Liver (tissue), 8 donors: ENCODE measurements at regions not wholly inside any gene's neighbourhood (a gene's known extent, or its start where the extent isn't known, plus 50 kb on each side); places are given as distances from the start of the nearest gene placed in this dataset.

Experiments used
- DNase-seq: peaks from one replicate; pipeline ENCODE4 v3.0.0-alpha.2; 2017; ENCODE audit warnings: low spot score
- H3K27ac ChIP-seq, 2 donors: one replicate each; pipeline ENCODE4 v1.7.0; 2013; ENCODE audit warnings: inconsistent platforms in 2 of 2, low read length in 2 of 2, control low read depth in 1 of 2, low read depth in 1 of 2, mild to moderate bottlenecking in 1 of 2
- H3K27me3 ChIP-seq, 4 donors: one replicate each; pipeline versions ENCODE4 v1.6.1 to v1.7.0; 2013; ENCODE audit warnings: low read length in 3 of 4, inconsistent platforms in 1 of 4, mild to moderate bottlenecking in 1 of 4, moderate library complexity in 1 of 4; ENCODE audit not compliant: control insufficient read depth in 4 of 4, insufficient read depth in 4 of 4
- H3K36me3 ChIP-seq, 4 donors: one replicate each; pipeline versions ENCODE4 v1.6.1 to v1.7.0; 2013; ENCODE audit warnings: low read length in 3 of 4, mild to moderate bottlenecking in 3 of 4, low read depth in 1 of 4, moderate library complexity in 1 of 4; ENCODE audit not compliant: control insufficient read depth in 4 of 4, insufficient read depth in 3 of 4
- H3K4me1 ChIP-seq, 4 donors: one replicate each; pipeline versions ENCODE4 v1.6.1 to v1.7.0; 2013; ENCODE audit warnings: low read length in 3 of 4, mild to moderate bottlenecking in 3 of 4, moderate library complexity in 1 of 4; ENCODE audit not compliant: control insufficient read depth in 4 of 4, insufficient read depth in 4 of 4
- H3K4me3 ChIP-seq, 3 donors: one replicate each; pipeline versions ENCODE4 v1.6.1 to v1.7.0; 2013; ENCODE audit warnings: low read length in 3 of 3, control low read depth in 1 of 3, low read depth in 1 of 3, mild to moderate bottlenecking in 1 of 3
- H3K9ac ChIP-seq, 2 donors: one replicate each; pipeline ENCODE4 v1.7.0; 2013; ENCODE audit warnings: low read length in 2 of 2, mild to moderate bottlenecking in 2 of 2, moderate library complexity in 2 of 2, control low read depth in 1 of 2, low read depth in 1 of 2
- H3K9me3 ChIP-seq, 4 donors: one replicate each; pipeline versions ENCODE4 v1.6.1 to v1.7.0; 2013; ENCODE audit warnings: low read length in 3 of 4; ENCODE audit not compliant: control insufficient read depth in 4 of 4
- ATF3 ChIP-seq: IDR thresholded peaks from 2 replicates; pipeline ENCODE4 v1.6.1; 2016; ENCODE audit warnings: antibody characterized with exemption
- CTCF ChIP-seq: fragments of 150-350 bp; IDR thresholded peaks from 2 replicates; pipeline ENCODE4 v1.5.1; 2017; ENCODE audit warnings: improper control_type of control experiment, low read depth, low read length; ENCODE audit not compliant: missing input control
- FOXA1 ChIP-seq: IDR thresholded peaks from 2 replicates; pipeline ENCODE4 v1.6.1; 2016; ENCODE audit warnings: antibody characterized with exemption
- FOXA2 ChIP-seq: IDR thresholded peaks from 2 replicates; pipeline ENCODE4 v1.6.1; 2016; ENCODE audit warnings: antibody characterized with exemption
- GABPA ChIP-seq, 2 donors: IDR thresholded peaks in 1 of 2; conservative IDR thresholded peaks in 1 of 2; 2 replicates each; pipeline ENCODE4 v1.6.1; 2016; ENCODE audit warnings: antibody characterized with exemption in 2 of 2, mild to moderate bottlenecking in 1 of 2, moderate library complexity in 1 of 2
- HNF4A ChIP-seq, 2 donors: conservative IDR thresholded peaks; 2 replicates each; pipeline ENCODE4 v1.6.1; 2016; ENCODE audit warnings: antibody characterized with exemption in 2 of 2, mild to moderate bottlenecking in 2 of 2
- JUND ChIP-seq, 2 donors: IDR thresholded peaks; 2 replicates each; pipeline ENCODE4 v1.6.1; 2016; ENCODE audit warnings: antibody characterized with exemption in 2 of 2
- MAX ChIP-seq: IDR thresholded peaks from 2 replicates; pipeline ENCODE4 v1.6.1; 2016; ENCODE audit warnings: antibody characterized with exemption
- NR2F2 ChIP-seq: IDR thresholded peaks from 2 replicates; pipeline ENCODE4 v1.6.1; 2016; ENCODE audit warnings: antibody characterized with exemption
- RAD21 ChIP-seq, 2 donors: IDR thresholded peaks; 2 replicates each; pipeline ENCODE4 v1.6.1; 2016; ENCODE audit warnings: antibody characterized with exemption in 2 of 2, mild to moderate bottlenecking in 2 of 2
- REST ChIP-seq: IDR thresholded peaks from 2 replicates; pipeline ENCODE4 v1.6.1; 2016; ENCODE audit warnings: antibody characterized with exemption, mild to moderate bottlenecking
- RXRA ChIP-seq, 2 donors: IDR thresholded peaks; 2 replicates each; pipeline ENCODE4 v1.6.1; 2017 to 2018; ENCODE audit warnings: antibody characterized with exemption in 2 of 2, mild to moderate bottlenecking in 1 of 2
- SP1 ChIP-seq: IDR thresholded peaks from 2 replicates; pipeline ENCODE4 v1.6.1; 2018; ENCODE audit warnings: antibody characterized with exemption, mild to moderate bottlenecking
- TAF1 ChIP-seq: conservative IDR thresholded peaks from 2 replicates; pipeline ENCODE4 v1.6.1; 2016; ENCODE audit warnings: antibody characterized with exemption, mild to moderate bottlenecking
- ZBTB33 ChIP-seq: IDR thresholded peaks from 2 replicates; pipeline ENCODE4 v1.6.1; 2016; ENCODE audit warnings: antibody characterized with exemption
- WGBS: extraction: QIAGEN DNeasy Blood & Tissue Kit; methylation state at CpG from one replicate; pipeline ENCODE4 v1.1.7; 2013; 5-methylcytosine and 5-hydroxymethylcytosine counted together
- donor health status: healthy.
- donor health status: healthy.
- donor health status: healthy.
- donor health status: healthy.
- donor health status: healthy.

- H3K27ac ChIP-seq: no peak overlapping the region
- DNase-seq: no peak
- no peak overlapping the region for H3K4me3 ChIP-seq
- H3K36me3 ChIP-seq: no peaks in the 10 kb centered on the region
- no peaks in the 10 kb centered on the region for H3K4me1 ChIP-seq
- H3K9ac ChIP-seq: no peak overlapping the region
- TF ChIP-seq TAF1 (no peak), HNF4A (conservative IDR thresholded peaks at IDR 0.05) (no peak), ZBTB33 (no peak), NR2F2 (no peak), GABPA (IDR thresholded peaks at IDR 0.05 in 1 of 2, conservative IDR thresholded peaks at IDR 0.05 in 1 of 2) (no peak), CTCF (no peak), SP1 (no peak), ATF3 (no peak), FOXA1 (no peak), RAD21 (IDR thresholded peaks at IDR 0.05) (no peak), RXRA (IDR thresholded peaks at IDR 0.05) (no peak), MAX (no peak), REST (no peak), JUND (IDR thresholded peaks at IDR 0.05) (no peak), FOXA2 (no peak)
- H3K9me3 ChIP-seq: no peaks in the 10 kb centered on the region
- H3K27me3 ChIP-seq: no peaks in the 10 kb centered on the region
- 90% methylated on average over 1 of the region's 1 CpG for WGBS
These were observed 1003.1 kb upstream of the GBE1 start for GRCh38 chr3:82764521-82764920.

- WGBS: 70% methylated on average over 1 of the region's 1 CpG
- TF ChIP-seq CTCF (no peak), HNF4A (conservative IDR thresholded peaks at IDR 0.05) (no peak)
- Histone ChIP-seq H3K9me3 (no peaks in the 10 kb centered on the region), H3K27me3 (no peaks in the 10 kb centered on the region), H3K27ac (no peak overlapping the region), H3K36me3 (no peaks in the 10 kb centered on the region), H3K9ac (no peak overlapping the region), H3K4me1 (no peaks in the 10 kb centered on the region), H3K4me3 (no peak overlapping the region)
- no peak for DNase-seq
These were observed 1000.4 kb upstream of the GBE1 start for GRCh38 chr3:82761858-82762257.
